HCT116 (cell line): ENCODE measurements at regions not wholly inside any gene's neighbourhood (a gene's known extent, or its start where the extent isn't known, plus 50 kb on each side); places are given as distances from the start of the nearest gene placed in this dataset.

Experiments
- ATAC-seq: fragments of 200-7000 bp; cut with Tn5 transposase; 2 replicates; pipeline ENCODE4 v1.9.1; 2020; ENCODE audit warnings: mild to moderate bottlenecking, moderate library complexity
- BruUV-seq: library from RNA; stranded (reverse); fragments of 400-500 nt; replicated peaks from 2 replicates; lab custom pipeline; 2021; lab: Mats Ljungman, UMichigan
- CTCF ChIA-PET: fragments of 300-600 bp; sonication (Branson Sonifier 250); formaldehyde crosslinking; loops from one replicate; lab custom pipeline; 2021; ENCODE audit warnings: antibody characterized with exemption; lab: Charles Lee
- POLR2A ChIA-PET: fragments of 300-600, 350-600 bp; sonication (Branson Sonifier 250); formaldehyde crosslinking; loops from one replicate; lab custom pipeline; 2021; ENCODE audit warnings: antibody characterized with exemption; lab: Charles Lee
- RAD21 ChIA-PET, 2 experiments: fragments of 300-600 bp; sonication (Branson Sonifier 250); formaldehyde crosslinking; loops; one replicate each; lab custom pipeline; 2023; ENCODE audit warnings: low total read pairs in 2 of 2; ENCODE audit not compliant: uncharacterized antibody in 2 of 2, unreplicated experiment in 2 of 2, low non-redundant PET in 1 of 2; lab: Charles Lee
- DNase-seq: peaks from one replicate; pipeline ENCODE4 v3.0.0-alpha.2; 2010; ENCODE audit warnings: low read depth, low spot score
- H2AFZ ChIP-seq: fragments of 200-600 bp; shearing (Covaris generic), sonication (generic); 2 replicates; pipeline ENCODE4 v1.6.1; 2017; ENCODE audit warnings: low read depth, mixed run types, mixed read lengths, antibody characterized with exemption, low read length; ENCODE audit not compliant: poor library complexity, severe bottlenecking
- H3K27ac ChIP-seq: 2 replicates; pipeline ENCODE4 v1.5.1; 2012; ENCODE audit warnings: low read depth, low read length
- H3K27me3 ChIP-seq: fragments of 200-600 bp; sonication (generic); 2 replicates; pipeline ENCODE4 v1.6.1; 2016; ENCODE audit warnings: mixed run types, low read length, mixed read lengths; ENCODE audit not compliant: insufficient read depth
- H3K36me3 ChIP-seq, 2 experiments: fragments of 200-500 bp in 1 of 2; fragments of 200-600 bp in 1 of 2; sonication (Bioruptor generic) in 1 of 2; sonication (generic) in 1 of 2; 2 replicates each; pipeline versions ENCODE4 v1.5.1 to v1.6.1; 2014 to 2016; ENCODE audit warnings: low read length in 2 of 2, inconsistent platforms in 1 of 2, mixed read lengths in 1 of 2, mixed run types in 1 of 2; ENCODE audit not compliant: insufficient read depth in 2 of 2, control insufficient read depth in 1 of 2
- H3K4me1 ChIP-seq, 2 experiments: fragments of 200-600 bp in 1 of 2; sonication (generic) in 1 of 2; 2 replicates each; pipeline versions ENCODE4 v1.5.1 to v1.6.1; 2012 to 2017; ENCODE audit warnings: low read length in 2 of 2, inconsistent platforms in 1 of 2, mild to moderate bottlenecking in 1 of 2, mixed read lengths in 1 of 2, mixed run types in 1 of 2, moderate library complexity in 1 of 2; ENCODE audit not compliant: insufficient read depth in 2 of 2, control insufficient read depth in 1 of 2
- H3K4me2 ChIP-seq: fragments of 200-600 bp; sonication (generic); 2 replicates; pipeline ENCODE4 v1.6.1; 2017; ENCODE audit warnings: mixed run types, low read length, mixed read lengths
- H3K4me3 ChIP-seq, 2 experiments: fragments of 200-600 bp in 1 of 2; sonication (generic) in 1 of 2; replicated peaks in 1 of 2; 2 replicates each; pipeline ENCODE4 v1.5.1; 2011 to 2016; ENCODE audit warnings: low read length in 2 of 2, control low read depth in 1 of 2, low read depth in 1 of 2, mild to moderate bottlenecking in 1 of 2, mixed read lengths in 1 of 2, mixed run types in 1 of 2
- H3K79me2 ChIP-seq: fragments of 200-600 bp; sonication (generic); 2 replicates; pipeline ENCODE4 v1.6.1; 2017; ENCODE audit warnings: mild to moderate bottlenecking, mixed run types, low read length, moderate library complexity, mixed read lengths; ENCODE audit not compliant: insufficient read depth
- H3K9ac ChIP-seq: fragments of 200-600 bp; sonication (generic); 2 replicates; pipeline ENCODE4 v1.6.1; 2016; ENCODE audit warnings: low read length, mixed read lengths
- H3K9me2 ChIP-seq: fragments of 200-600 bp; sonication (generic), shearing (Covaris generic); 2 replicates; pipeline ENCODE4 v1.6.1; 2017; ENCODE audit warnings: mixed run types, mild to moderate bottlenecking, moderate library complexity; ENCODE audit not compliant: insufficient read depth
- H3K9me3 ChIP-seq, 2 experiments: fragments of 200-500 bp in 1 of 2; fragments of 200-600 bp in 1 of 2; sonication (Bioruptor generic) in 1 of 2; sonication (generic) in 1 of 2; 2 replicates each; pipeline ENCODE4 v1.6.1; 2014 to 2017; ENCODE audit warnings: low read length in 2 of 2, mixed read lengths in 2 of 2, inconsistent platforms in 1 of 2, low read depth in 1 of 2, mild to moderate bottlenecking in 1 of 2, mixed run types in 1 of 2, moderate library complexity in 1 of 2; ENCODE audit not compliant: control insufficient read depth in 1 of 2, insufficient read depth in 1 of 2
- H4K20me1 ChIP-seq: fragments of 200-600 bp; sonication (generic), shearing (Covaris generic); 2 replicates; pipeline ENCODE4 v1.6.1; 2017; ENCODE audit warnings: mixed run types, mild to moderate bottlenecking, moderate library complexity; ENCODE audit not compliant: insufficient read depth
- CBX3 ChIP-seq: IDR thresholded peaks from 2 replicates; pipeline ENCODE4 v1.6.1; 2012; ENCODE audit warnings: low read depth
- CEBPB ChIP-seq: IDR thresholded peaks from 2 replicates; pipeline ENCODE4 v1.6.1; 2012; ENCODE audit warnings: low read depth
- ELF1 ChIP-seq: IDR thresholded peaks from 2 replicates; pipeline ENCODE4 v1.6.1; 2012; ENCODE audit warnings: low read depth, borderline replicate concordance
- EZH2 ChIP-seq: fragments of 200-600 bp; sonication (generic); IDR thresholded peaks from 2 replicates; pipeline ENCODE4 v1.6.1; 2017; ENCODE audit warnings: antibody characterized with exemption, mixed run types
- EZH2phosphoT487 ChIP-seq: fragments of 200-600 bp; IDR thresholded peaks from 2 replicates; pipeline ENCODE4 v1.6.1; 2018; ENCODE audit warnings: antibody characterized with exemption, borderline replicate concordance
- JUND ChIP-seq: IDR thresholded peaks from 2 replicates; pipeline ENCODE4 v1.6.1; 2012
- POLR2A ChIP-seq: IDR thresholded peaks from 2 replicates; pipeline ENCODE4 v1.7.0; 2011; ENCODE audit warnings: borderline replicate concordance; ENCODE audit not compliant: insufficient read depth, insufficient read length; ENCODE audit errors: extremely low read depth
- RAD21 ChIP-seq: IDR thresholded peaks from 2 replicates; pipeline ENCODE4 v1.6.1; 2012; ENCODE audit warnings: low read depth, mild to moderate bottlenecking
- SIN3A ChIP-seq: IDR thresholded peaks from 2 replicates; pipeline ENCODE4 v1.6.1; 2012; ENCODE audit warnings: low read depth
- SP1 ChIP-seq: IDR thresholded peaks from 2 replicates; pipeline ENCODE4 v1.6.1; 2012; ENCODE audit warnings: low read depth
- SRF ChIP-seq: IDR thresholded peaks from 2 replicates; pipeline ENCODE4 v1.6.1; 2012; ENCODE audit warnings: low read depth
- TCF7L2 ChIP-seq: IDR thresholded peaks from 2 replicates; pipeline ENCODE4 v1.7.0; 2011; ENCODE audit warnings: borderline replicate concordance, inconsistent platforms; ENCODE audit not compliant: insufficient read depth, insufficient read length; ENCODE audit errors: extremely low read depth
- YY1 ChIP-seq: IDR thresholded peaks from 2 replicates; pipeline ENCODE4 v1.6.1; 2011; ENCODE audit warnings: low read length, low read depth, moderate library complexity, mild to moderate bottlenecking; ENCODE audit not compliant: insufficient replicate concordance; ENCODE audit errors: extremely low read depth
- ZFX ChIP-seq: fragments of 450-650 bp; IDR thresholded peaks from 2 replicates; pipeline ENCODE4 v1.6.1; 2017
- ZNF274 ChIP-seq: fragments of 200-500 bp; sonication (Bioruptor generic); IDR thresholded peaks from 2 replicates; pipeline ENCODE4 v1.6.1; 2014; ENCODE audit warnings: mild to moderate bottlenecking, low read depth, low read length, inconsistent platforms
- intact Hi-C: fragments of 100-400 bp; cut with micrococcal nuclease; formaldehyde crosslinking; loops from 2 replicates; pipeline ENCODE4 v1.10.0; 2022
- TF ChIP-seq, protein P1 (sequence below): IDR thresholded peaks from 2 replicates; pipeline ENCODE4 v1.6.1; 2012
- TF ChIP-seq, protein P2 (sequence below): IDR thresholded peaks from 2 replicates; pipeline ENCODE4 v1.6.1; 2011; ENCODE audit warnings: mild to moderate bottlenecking, low read length, moderate library complexity; ENCODE audit not compliant: insufficient replicate concordance; ENCODE audit errors: extremely low read depth

DNA sequence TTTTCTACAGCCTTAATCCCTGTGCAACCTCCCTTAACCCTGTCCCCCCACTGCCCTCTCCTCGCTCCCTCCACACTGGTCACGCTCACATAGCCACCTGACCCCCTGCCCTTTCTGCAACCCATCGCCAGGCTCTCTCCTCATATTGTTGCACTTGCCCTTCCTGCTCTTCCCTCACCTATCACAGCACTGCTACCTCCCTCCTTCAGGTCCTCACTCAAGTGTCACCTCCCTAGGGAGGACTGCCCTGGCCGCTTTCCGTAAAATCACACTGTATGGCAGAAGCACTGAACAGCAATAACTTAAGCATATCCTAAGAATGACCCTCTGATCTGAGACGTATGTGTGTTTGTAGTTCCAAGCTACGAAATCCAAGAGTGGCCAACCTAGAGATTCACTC, 406.0 kb downstream of the SIPA1L2 start:
- no peaks in the 10 kb centered on the region for H4K20me1 ChIP-seq
- ATAC-seq = no peak
- intact Hi-C loops = no loop called here
- H3K27me3 ChIP-seq = no peaks in the 10 kb centered on the region
- BruUV-seq = no TSS peak
- H3K9me2 ChIP-seq = no peaks in the 10 kb centered on the region
- no peaks in the 10 kb centered on the region for H3K36me3 ChIP-seq
- H3K27ac ChIP-seq = no peak overlapping the region
- TF ChIP-seq CEBPB (no peak), CBX3 (no peak), ZFX (no peak), RAD21 (no peak), EZH2 (no peak), YY1 (no peak), TCF7L2 (no peak)
- no peak overlapping the region for H3K9ac ChIP-seq
- H3K79me2 ChIP-seq = no peaks in the 10 kb centered on the region
- H3K9me3 ChIP-seq = no peaks in the 10 kb centered on the region
- H2AFZ ChIP-seq = no peak overlapping the region
- peaks cover 0 to 10% of the 10 kb centered on the region in 2 experiments; a peak in 1 of 4 replicates for H3K4me1 ChIP-seq
- ChIA-PET CTCF (no interaction called here), RAD21 (no interaction called here), POLR2A (no interaction called here)
- no peak for DNase-seq
- no peak overlapping the region for H3K4me2 ChIP-seq
- no peak overlapping the region for H3K4me3 ChIP-seq

DNA sequence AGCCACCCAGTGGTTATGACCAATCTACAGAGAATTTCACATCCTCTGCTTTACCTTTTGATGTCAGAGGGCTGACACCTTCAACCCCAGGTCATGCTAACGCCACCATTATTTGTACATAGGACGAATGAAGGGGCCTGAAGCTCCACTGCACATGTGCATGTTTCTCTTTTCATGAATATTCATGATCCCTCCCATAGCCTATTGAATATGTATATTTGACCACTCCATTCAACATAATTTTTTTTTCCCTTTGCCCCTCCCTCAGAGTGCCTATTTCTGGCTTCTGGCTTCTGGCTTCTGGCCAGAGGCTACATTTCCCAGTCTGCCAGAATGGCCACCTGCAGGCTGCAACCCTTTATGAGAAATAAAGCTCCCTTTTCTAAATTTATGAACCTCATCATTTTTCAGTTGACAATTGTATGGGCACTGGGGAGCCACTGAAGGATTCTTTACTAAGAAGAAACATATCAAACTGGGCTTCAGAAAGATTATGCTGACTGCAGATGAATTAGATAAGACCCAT, 406.7 kb downstream of the SIPA1L2 start:
- H3K4me1 ChIP-seq = peaks cover 0 to 10% of the 10 kb centered on the region in 2 experiments; a peak in 1 of 4 replicates
- H3K27ac ChIP-seq = no peak overlapping the region
- no peak overlapping the region for H2AFZ ChIP-seq
- H3K9ac ChIP-seq = no peak overlapping the region
- H3K4me2 ChIP-seq = no peak overlapping the region
- no peak overlapping the region for H3K4me3 ChIP-seq
- RAD21 ChIA-PET = no interaction called here
- no peak for ATAC-seq
- no peaks in the 10 kb centered on the region for H3K9me2 ChIP-seq
- POLR2A ChIA-PET = no interaction called here
- no peaks in the 10 kb centered on the region for H4K20me1 ChIP-seq
- no peaks in the 10 kb centered on the region for H3K79me2 ChIP-seq
- no peaks in the 10 kb centered on the region for H3K9me3 ChIP-seq
- intact Hi-C loops = no loop called here
- H3K27me3 ChIP-seq = no peaks in the 10 kb centered on the region
- BruUV-seq = no TSS peak
- no peaks in the 10 kb centered on the region for H3K36me3 ChIP-seq
- CTCF ChIA-PET = no interaction called here
- no peak for DNase-seq
- no peak for TF ChIP-seq EZH2phosphoT487
- no peak for TF ChIP-seq TCF7L2
- TF ChIP-seq, protein P1, sequence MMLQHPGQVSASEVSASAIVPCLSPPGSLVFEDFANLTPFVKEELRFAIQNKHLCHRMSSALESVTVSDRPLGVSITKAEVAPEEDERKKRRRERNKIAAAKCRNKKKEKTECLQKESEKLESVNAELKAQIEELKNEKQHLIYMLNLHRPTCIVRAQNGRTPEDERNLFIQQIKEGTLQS = no peak
- no peak for TF ChIP-seq CBX3
- no peak for TF ChIP-seq SP1
- TF ChIP-seq, protein P2, sequence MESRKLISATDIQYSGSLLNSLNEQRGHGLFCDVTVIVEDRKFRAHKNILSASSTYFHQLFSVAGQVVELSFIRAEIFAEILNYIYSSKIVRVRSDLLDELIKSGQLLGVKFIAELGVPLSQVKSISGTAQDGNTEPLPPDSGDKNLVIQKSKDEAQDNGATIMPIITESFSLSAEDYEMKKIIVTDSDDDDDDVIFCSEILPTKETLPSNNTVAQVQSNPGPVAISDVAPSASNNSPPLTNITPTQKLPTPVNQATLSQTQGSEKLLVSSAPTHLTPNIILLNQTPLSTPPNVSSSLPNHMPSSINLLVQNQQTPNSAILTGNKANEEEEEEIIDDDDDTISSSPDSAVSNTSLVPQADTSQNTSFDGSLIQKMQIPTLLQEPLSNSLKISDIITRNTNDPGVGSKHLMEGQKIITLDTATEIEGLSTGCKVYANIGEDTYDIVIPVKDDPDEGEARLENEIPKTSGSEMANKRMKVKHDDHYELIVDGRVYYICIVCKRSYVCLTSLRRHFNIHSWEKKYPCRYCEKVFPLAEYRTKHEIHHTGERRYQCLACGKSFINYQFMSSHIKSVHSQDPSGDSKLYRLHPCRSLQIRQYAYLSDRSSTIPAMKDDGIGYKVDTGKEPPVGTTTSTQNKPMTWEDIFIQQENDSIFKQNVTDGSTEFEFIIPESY = no peak
- no peak for TF ChIP-seq ELF1
- TF ChIP-seq POLR2A = no peak
- TF ChIP-seq SIN3A = no peak
- TF ChIP-seq YY1 = no peak
- no peak for TF ChIP-seq RAD21
- TF ChIP-seq ZNF274 = no peak
- TF ChIP-seq SRF = no peak
- no peak for TF ChIP-seq JUND
